HG02623 (cell line): ENCODE measurements at regions not wholly inside any gene's neighbourhood (a gene's known extent, or its start where the extent isn't known, plus 50 kb on each side); places are given as distances from the start of the nearest gene placed in this dataset.

Experiments used
- ATAC-seq: cut with Tn5 transposase; IDR thresholded peaks from one replicate; pipeline ENCODE4 v1.9.1; 2021; ENCODE audit warnings: moderate library complexity; ENCODE audit not compliant: unreplicated experiment

DNA sequence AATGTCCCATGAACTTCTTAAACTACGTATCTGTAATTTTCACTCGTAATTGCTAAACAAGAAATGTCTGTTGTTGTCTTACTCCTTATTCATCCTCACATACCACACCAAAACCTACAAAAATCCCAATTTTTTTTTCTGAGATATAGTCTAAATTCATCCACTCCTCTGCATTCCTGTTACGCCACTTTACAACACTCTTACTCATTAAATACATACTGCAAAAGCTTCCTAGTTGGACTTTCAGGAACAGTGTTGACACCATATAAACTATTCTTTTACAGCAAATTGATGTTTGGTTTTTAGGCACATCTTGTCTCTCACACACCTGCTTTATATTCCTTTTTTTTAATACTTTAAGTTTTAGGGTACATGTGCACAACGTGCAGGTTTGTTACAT is 934.9 kb upstream of the CADM2 start:
- no peak for ATAC-seq

DNA sequence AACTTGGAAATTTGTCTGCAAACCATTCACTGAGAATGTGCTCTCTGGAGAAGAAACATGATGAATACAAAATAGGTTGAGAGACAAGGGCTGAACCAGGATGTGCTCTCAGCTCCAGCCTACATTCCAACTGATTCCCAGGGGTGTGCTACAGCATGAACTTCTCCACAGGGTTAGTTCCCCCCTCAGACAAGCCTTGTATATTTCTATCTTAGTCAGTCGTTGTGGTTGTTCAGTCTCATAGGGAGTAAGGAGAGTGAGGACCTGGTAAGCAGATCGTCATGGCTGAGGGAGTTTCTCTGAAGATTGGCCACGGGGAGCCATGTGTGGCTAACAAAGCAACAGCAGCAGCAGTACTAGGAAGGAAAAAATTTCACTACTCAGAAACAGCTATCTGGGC is 919.7 kb upstream of the CADM2 start:
- no peak for ATAC-seq

DNA sequence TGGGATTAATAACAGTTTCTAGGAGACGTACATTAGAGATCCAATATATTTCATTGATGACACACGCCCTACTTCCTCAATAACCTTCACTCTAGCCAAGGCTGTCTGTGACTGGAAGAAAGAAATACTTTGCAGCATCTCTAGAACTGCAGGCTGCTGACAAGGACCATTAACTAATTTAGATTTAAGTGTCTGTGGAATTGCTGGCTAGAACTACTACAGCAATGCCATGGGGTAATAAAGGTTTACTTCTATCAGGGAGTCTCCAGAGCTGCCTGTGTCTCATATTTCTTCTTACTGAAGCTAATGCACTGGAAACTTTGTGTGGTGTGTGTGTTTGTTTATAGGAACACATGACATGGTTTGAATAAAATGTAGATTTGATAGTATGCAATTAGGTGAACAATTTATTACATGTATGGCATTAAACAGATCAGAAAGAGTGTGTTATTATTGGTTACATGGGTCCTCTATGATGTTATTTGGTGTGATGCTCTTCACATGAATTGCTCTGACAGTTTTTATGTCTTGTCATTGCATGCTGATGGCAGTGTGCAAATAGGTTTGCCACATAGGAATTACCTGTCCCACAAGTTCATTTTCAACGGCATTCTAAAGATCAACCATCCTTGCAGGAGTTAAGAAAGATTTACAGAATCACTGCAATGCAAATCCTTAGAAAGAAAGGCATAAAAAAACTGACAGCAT is 916.2 kb upstream of the CADM2 start:
- ATAC-seq, result no peak

DNA sequence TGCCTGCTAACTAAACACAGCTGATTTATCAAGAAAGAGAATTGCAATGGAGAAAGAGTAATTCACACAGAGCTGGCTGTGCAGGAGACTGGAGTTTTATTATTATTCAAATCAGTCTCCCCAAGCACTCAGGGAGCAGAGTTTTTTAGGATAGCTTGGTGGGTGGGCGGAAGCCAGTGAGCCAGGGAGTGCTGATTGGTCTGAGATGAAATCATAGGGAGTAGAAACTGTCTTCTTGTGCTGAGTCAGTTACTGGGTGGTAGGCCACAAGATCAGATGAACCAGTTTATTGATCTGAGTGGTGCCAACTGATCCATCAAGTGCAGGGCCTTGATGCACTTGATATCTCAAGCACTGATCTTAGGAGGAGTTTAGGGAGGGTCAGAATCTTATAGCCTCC is 891.9 kb upstream of the CADM2 start:
- no peak for ATAC-seq

DNA sequence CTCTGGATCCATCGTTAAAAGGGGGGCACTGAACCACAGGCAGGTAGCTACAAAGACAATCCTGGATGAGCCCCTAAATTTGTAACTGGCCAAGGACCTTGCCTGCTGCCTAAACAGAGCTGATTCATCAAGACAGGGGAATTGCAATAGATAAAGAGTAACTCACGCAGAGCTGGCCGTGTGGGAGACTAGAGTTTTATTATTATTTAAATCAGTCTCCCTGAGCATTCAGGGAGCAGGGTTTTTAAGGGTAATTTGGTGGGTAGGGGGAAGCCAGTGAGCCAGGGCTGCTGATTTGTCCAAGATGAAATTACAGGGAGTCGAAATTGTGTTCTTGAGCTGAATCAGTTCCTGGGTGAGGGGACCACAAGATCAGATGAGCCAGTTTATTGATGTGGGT is 885.1 kb upstream of the CADM2 start:
- no peak for ATAC-seq

GRCh38 chr3:84074767-84075166 is 884.0 kb upstream of the CADM2 start:
- ATAC-seq, result no peak

GRCh38 chr3:84077479-84077878 is 881.3 kb upstream of the CADM2 start:
- no peak for ATAC-seq

GRCh38 chr3:84082726-84083125 is 876.1 kb upstream of the CADM2 start:
- no peak for ATAC-seq

- no peak for ATAC-seq
These were observed 865.9 kb upstream of the CADM2 start for GRCh38 chr3:84092907-84093306.

GRCh38 chr3:84096188-84096587 is 862.6 kb upstream of the CADM2 start:
- ATAC-seq, result no peak

- ATAC-seq, result no peak
These were observed 857.9 kb upstream of the CADM2 start for GRCh38 chr3:84100861-84101260.

GRCh38 chr3:84108442-84108971 is 850.3 kb upstream of the CADM2 start:
- no peak for ATAC-seq

DNA sequence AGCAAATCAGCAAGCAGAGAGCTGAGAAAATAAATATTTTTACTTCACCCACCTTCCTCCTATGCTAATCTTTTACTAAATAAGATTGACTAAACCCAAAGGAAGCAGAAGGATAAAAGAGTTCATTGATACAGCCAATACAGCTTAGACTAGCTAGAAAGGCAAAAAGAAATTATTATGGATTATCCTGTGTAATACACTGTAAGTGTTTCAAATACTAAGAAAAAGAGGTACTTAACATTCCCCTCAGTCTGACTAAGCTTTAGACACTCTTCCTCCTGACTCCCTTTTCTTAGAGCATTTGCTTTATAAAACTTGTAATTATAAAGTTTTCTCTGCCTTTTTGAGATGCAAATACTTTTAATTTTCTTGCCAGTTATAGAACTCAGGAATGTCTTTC is 848.9 kb upstream of the CADM2 start:
- no peak for ATAC-seq

DNA sequence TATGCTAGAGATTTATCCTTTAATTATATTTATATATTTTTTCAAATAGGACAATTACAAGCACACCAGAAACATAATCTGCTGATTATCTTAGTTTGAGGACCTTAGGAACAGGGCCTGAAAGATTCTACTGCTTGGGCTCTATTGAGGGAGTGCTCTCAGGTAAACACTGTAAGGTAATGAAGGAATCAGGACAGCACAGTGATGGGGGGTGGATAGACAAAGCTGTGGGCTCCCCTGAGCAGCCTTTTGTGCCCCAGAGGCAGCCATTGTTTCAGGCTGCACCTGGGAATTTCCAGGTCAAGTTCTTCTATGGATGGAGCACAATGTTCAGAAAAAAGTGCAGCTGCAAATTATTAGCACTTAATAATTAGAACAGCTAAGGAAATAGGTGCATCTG is 848.0 kb upstream of the CADM2 start:
- ATAC-seq, result no peak

DNA sequence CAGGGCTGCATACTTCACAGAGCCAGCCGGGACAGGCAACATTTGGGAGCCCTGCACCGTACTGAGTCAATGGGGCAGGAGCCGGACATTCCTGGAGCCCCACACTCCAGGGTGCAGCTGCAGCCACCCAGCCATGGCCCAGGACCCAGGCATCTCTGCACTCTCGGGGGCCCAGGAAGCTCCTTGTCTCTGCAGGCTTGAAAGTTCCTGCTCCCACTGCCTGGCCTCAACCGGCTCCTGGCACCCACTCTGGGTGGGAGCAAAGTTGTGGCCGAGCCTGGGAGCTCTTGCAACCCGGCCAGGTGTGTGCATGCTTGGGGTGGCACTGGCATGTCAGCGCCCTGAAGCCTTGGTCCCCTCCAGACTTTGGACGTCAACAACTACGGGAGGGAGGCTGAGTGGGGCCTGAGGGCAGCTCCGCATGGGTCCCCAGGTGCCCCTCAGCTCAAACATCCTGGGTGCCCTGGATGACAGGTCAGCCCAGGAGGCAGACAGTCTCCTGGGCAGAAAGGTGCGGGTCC is 833.5 kb upstream of the CADM2 start:
- no peak for ATAC-seq

GRCh38 chr3:84125760-84126159 is 833.0 kb upstream of the CADM2 start:
- no peak for ATAC-seq

- ATAC-seq, result no peak
These were observed 832.6 kb upstream of the CADM2 start for GRCh38 chr3:84126160-84126559.

- no peak for ATAC-seq
These were observed 830.8 kb upstream of the CADM2 start for GRCh38 chr3:84128024-84128423.

DNA sequence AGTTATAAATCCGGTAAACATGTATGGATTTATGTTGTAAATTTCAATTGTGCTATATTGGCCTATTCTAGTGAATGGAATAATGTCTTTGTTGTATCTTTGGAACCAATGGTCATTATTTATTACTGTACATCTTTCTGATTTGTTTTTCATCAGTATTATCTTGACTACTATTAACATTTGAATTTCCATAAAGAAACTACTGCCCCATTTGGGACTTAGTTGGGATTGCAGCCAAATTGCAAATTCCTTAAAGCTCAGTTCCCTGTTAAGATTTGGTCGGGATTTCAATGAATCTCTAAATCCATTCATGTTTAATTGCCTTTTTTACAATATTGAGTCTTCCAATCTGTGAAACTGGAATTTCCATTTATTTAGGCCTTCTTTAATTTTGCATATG is 822.4 kb upstream of the CADM2 start:
- no peak for ATAC-seq

GRCh38 chr3:84140631-84141030 is 818.2 kb upstream of the CADM2 start:
- no peak for ATAC-seq

DNA sequence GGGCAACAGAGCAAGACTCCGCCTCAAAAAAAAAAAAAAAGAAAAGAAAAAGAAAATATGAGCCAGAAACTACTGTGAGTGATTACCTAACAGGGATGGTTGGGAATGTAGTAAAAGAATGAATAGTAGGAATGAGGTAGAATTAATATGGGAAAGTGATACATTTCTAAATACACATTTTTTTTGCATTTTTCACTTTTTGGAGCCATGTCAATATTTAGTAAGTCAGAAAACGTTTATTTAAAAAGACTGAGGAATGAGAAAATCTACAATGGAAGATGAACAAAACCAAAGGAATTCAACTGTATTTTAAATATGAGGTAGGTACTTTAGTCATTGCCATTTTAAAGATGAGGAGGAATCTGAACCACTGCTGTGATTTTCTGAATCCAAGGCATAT is 817.2 kb upstream of the CADM2 start:
- no peak for ATAC-seq

DNA sequence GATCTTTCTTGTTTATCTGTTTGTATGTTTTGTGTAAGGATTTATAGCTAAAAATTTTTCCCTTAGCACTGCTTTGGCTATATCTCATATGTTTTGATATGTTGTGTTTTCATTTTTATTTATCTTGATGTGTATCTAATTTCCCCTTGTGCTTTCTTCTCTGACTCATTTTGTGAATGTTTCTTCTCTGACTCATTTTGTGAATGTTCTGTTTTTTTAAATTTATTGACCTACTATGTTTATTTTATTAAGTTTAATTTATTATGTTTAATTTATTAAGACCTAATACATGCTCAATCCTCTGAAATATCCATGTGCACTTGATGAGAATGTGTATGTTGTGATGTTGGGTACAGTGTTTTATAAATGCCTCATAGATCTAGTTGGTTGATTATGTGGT is 793.5 kb upstream of the CADM2 start:
- no peak for ATAC-seq

- ATAC-seq, result no peak
These were observed 783.3 kb upstream of the CADM2 start for GRCh38 chr3:84175449-84175848.
